Testis (tissue), 2 donors: ENCODE measurements at regions not wholly inside any gene's neighbourhood (a gene's known extent, or its start where the extent isn't known, plus 50 kb on each side); places are given as distances from the start of the nearest gene placed in this dataset.

Experiments used
- DNase-seq: peaks from one replicate; pipeline ENCODE4 v3.0.0-alpha.2; 2019
- H3K27ac ChIP-seq, 2 donors: fragments of 200-600 bp; sonication (generic); one replicate each; pipeline ENCODE4 v1.5.1; 2019
- H3K27me3 ChIP-seq: fragments of 200-600 bp; sonication (generic); one replicate; pipeline ENCODE4 v1.5.1; 2019
- H3K36me3 ChIP-seq: fragments of 200-600 bp; sonication (generic); one replicate; pipeline ENCODE4 v1.5.1; 2017; ENCODE audit warnings: low read depth; ENCODE audit errors: missing control alignments
- H3K4me1 ChIP-seq: fragments of 200-600 bp; sonication (generic); one replicate; pipeline ENCODE4 v1.5.1; 2019
- H3K4me3 ChIP-seq, 2 donors: fragments of 200-600 bp; sonication (generic); one replicate each; pipeline ENCODE4 v1.5.1; 2017 to 2019
- H3K9me3 ChIP-seq: fragments of 200-600 bp; sonication (generic); one replicate; pipeline ENCODE4 v1.5.1; 2017
- POLR2A ChIP-seq: fragments of 450-650 bp; IDR thresholded peaks from one replicate; pipeline ENCODE4 v1.6.1; 2017; ENCODE audit warnings: antibody characterized with exemption, mild to moderate bottlenecking, moderate library complexity
- WGBS, 2 donors: methylation state at CpG; one replicate each; pipeline ENCODE4 v1.1.5; 2018; 5-methylcytosine and 5-hydroxymethylcytosine counted together
- intact Hi-C: fragments of 100-400 bp; cut with DNase I; formaldehyde crosslinking; loops from one replicate; pipeline ENCODE4 v1.15.1; 2023; ENCODE audit warnings: low total_unique reads
- TF ChIP-seq, protein P1 (sequence below), 3 experiments: fragments of 450-650 bp in 2 of 3; fragments of 200-600 bp in 1 of 3; sonication (generic) in 1 of 3; IDR thresholded peaks; one replicate each; pipeline ENCODE4 v1.5.1; 2016 to 2019; ENCODE audit warnings: antibody characterized with exemption in 3 of 3, mild to moderate bottlenecking in 2 of 3, moderate library complexity in 1 of 3

DNA sequence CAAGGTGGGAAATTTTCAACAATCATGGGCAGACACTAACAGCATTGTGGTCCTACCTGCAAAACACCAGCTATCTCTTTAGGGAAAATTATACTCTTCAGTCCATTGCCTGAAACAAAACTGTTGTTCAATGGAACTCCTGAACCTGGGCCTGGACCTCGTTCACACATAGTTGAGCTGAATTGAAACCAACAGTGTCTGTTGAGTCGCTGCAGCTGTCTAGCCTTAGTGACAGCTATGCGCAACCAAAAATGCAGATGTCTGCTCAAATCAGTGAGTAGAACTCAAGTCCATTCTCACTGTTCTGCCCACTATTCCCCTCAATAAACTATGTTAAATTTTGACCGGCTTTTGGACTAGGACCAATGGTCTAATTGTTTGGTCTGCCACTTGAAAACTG is 286.2 kb downstream of the TFAP2A start:
- Histone ChIP-seq H3K27ac (no peak overlapping the region), H3K9me3 (no peaks in the 10 kb centered on the region), H3K27me3 (no peaks in the 10 kb centered on the region), H3K4me3 (no peak overlapping the region), H3K4me1 (no peaks in the 10 kb centered on the region), H3K36me3 (no peaks in the 10 kb centered on the region)
- no peak for DNase-seq
- intact Hi-C loops: no loop called here
- 79 to 88% methylated on average over 4 of the region's 4 CpGs for WGBS, 2 donors
- no peak for TF ChIP-seq POLR2A
- TF ChIP-seq, protein P1, sequence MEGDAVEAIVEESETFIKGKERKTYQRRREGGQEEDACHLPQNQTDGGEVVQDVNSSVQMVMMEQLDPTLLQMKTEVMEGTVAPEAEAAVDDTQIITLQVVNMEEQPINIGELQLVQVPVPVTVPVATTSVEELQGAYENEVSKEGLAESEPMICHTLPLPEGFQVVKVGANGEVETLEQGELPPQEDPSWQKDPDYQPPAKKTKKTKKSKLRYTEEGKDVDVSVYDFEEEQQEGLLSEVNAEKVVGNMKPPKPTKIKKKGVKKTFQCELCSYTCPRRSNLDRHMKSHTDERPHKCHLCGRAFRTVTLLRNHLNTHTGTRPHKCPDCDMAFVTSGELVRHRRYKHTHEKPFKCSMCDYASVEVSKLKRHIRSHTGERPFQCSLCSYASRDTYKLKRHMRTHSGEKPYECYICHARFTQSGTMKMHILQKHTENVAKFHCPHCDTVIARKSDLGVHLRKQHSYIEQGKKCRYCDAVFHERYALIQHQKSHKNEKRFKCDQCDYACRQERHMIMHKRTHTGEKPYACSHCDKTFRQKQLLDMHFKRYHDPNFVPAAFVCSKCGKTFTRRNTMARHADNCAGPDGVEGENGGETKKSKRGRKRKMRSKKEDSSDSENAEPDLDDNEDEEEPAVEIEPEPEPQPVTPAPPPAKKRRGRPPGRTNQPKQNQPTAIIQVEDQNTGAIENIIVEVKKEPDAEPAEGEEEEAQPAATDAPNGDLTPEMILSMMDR (IDR thresholded peaks at IDR 0.05): no peak

DNA sequence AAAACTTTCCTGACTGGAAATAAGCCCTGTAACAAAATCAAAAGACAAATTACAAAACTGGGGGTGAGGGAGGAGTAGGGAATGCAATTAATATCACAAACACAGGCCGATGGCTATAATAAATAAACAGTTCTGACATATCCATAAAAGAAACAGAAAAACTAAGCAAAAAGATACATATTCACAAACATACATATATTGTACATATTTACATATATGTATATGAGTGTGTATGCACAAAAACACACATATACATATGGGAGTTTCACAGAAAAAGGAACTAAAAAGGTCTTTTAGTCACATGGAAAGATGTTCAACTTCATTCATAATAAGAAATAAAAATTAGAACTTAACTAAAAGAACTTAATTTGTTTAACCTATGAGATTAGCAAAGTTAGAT is 292.7 kb downstream of the TFAP2A start:
- DNase-seq: no peak
- 53 to 68% methylated on average over 1 of the region's 1 CpG for WGBS, 2 donors
- Histone ChIP-seq H3K27me3 (no peaks in the 10 kb centered on the region), H3K36me3 (no peaks in the 10 kb centered on the region), H3K4me3 (no peak overlapping the region), H3K27ac (no peak overlapping the region), H3K9me3 (no peaks in the 10 kb centered on the region), H3K4me1 (no peaks in the 10 kb centered on the region)
- intact Hi-C loops: no loop called here
- TF ChIP-seq, protein P1 (IDR thresholded peaks at IDR 0.05): no peak
- no peak for TF ChIP-seq POLR2A

DNA sequence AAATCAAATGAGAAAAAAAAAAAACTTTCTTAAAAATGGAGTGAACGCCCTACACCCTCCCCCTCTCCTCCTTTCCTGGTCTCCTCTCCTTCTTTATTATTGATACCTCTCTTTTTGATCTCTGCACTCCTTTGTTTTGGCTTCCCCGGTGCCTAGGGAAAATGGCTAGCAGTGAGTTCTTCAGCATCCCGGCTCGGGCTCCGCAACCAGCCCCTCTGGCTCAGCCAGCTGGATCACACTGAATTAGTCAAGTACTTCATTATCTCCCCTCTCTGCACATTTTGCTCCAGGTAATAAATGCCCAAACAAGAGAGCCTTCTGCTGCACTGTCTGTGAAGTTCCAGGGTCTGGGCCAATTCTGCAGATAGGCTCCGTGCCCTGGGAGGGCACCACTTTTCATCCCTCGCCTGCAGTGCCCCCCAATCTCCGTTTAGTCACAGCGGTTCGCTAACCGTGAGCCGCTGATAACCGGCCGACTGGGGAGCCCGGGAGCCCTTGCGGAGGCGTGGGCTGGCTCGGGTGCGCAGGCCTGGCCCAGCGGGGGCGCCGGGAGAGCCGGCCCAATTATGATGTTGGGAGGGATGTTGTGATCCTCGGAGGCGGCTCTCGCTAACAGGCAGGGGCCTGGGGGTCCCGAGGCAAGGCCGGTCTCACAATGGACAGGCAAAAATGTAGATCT is 301.9 kb downstream of the TFAP2A start:
- intact Hi-C loops: no loop called here
- TF ChIP-seq POLR2A: no peak
- TF ChIP-seq, protein P1 (IDR thresholded peaks at IDR 0.05): no peak
- Histone ChIP-seq H3K27ac (no peak overlapping the region), H3K4me1 (no peaks in the 10 kb centered on the region), H3K36me3 (no peaks in the 10 kb centered on the region), H3K9me3 (no peaks in the 10 kb centered on the region), H3K27me3 (no peaks in the 10 kb centered on the region), H3K4me3 (peak overlapping the region; percentile 6 to 23)
- peak; percentile 18 for DNase-seq
- WGBS, 2 donors: 5 to 7% methylated on average over 27 to 28 of the region's 28 CpGs

DNA sequence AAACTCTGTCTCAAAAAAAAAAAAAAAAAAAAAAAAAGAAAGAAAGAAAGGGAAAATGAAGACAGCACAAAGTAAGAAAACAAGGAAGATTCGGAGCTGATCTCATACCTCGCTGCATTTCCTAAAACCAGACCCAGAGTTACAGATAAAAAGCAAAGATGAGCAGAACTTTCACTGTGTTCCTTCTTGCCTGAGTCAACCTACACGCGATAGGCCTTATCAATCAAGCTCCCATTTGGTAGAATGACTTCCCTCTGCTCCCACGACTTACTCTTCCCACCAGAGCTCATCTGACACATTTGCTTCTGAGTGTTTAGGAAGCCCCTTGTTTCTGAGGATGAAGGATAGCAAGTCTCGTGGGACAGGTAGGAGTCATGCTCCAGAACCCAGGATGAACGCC is 302.9 kb downstream of the TFAP2A start:
- Histone ChIP-seq H3K4me3 (no peak overlapping the region), H3K36me3 (no peaks in the 10 kb centered on the region), H3K9me3 (no peaks in the 10 kb centered on the region), H3K4me1 (no peaks in the 10 kb centered on the region), H3K27ac (no peak overlapping the region), H3K27me3 (no peaks in the 10 kb centered on the region)
- intact Hi-C loops: no loop called here
- TF ChIP-seq POLR2A: no peak
- TF ChIP-seq, protein P1 (IDR thresholded peaks at IDR 0.05): no peak
- WGBS, 2 donors: 68 to 79% methylated on average over 7 of the region's 7 CpGs
- no peak for DNase-seq
